Small intestine (tissue), 7 donors: ENCODE measurements at regions not wholly inside any gene's neighbourhood (a gene's known extent, or its start where the extent isn't known, plus 50 kb on each side); places are given as distances from the start of the nearest gene placed in this dataset.
A peak's percentile ranks its signal among the peaks of the same experiment; 100 is the strongest.

ENCODE experiments used
- DNase-seq, 2 donors: peaks; one replicate each; pipeline versions ENCODE4 v3.0.0 to v3.0.0-alpha.2; 2013
- FAIRE-seq: peaks from 2 replicates; lab custom pipeline; 2012; peaks lifted over from hg19 to GRCh38; lab: Jason Lieb, UNC
- H3K27ac ChIP-seq, 3 donors: one replicate each; pipeline ENCODE4 v1.5.1; 2013; ENCODE audit warnings: low read length in 2 of 3, mild to moderate bottlenecking in 2 of 3, control low read depth in 1 of 3, inconsistent platforms in 1 of 3, low read depth in 1 of 3, moderate library complexity in 1 of 3
- H3K27me3 ChIP-seq, 3 donors: one replicate each; pipeline ENCODE4 v1.6.1; 2013; ENCODE audit warnings: low read length in 3 of 3, inconsistent platforms in 1 of 3; ENCODE audit not compliant: control insufficient read depth in 3 of 3, insufficient read depth in 3 of 3
- H3K36me3 ChIP-seq, 3 donors: one replicate each; pipeline ENCODE4 v1.6.1; 2013; ENCODE audit warnings: low read length in 3 of 3, inconsistent platforms in 1 of 3, low read depth in 1 of 3, mild to moderate bottlenecking in 1 of 3, moderate library complexity in 1 of 3; ENCODE audit not compliant: control insufficient read depth in 3 of 3, insufficient read depth in 2 of 3
- H3K4me1 ChIP-seq, 3 donors: one replicate each; pipeline ENCODE4 v1.6.1; 2013; ENCODE audit warnings: low read length in 2 of 3, inconsistent platforms in 1 of 3, low read depth in 1 of 3, mild to moderate bottlenecking in 1 of 3, moderate library complexity in 1 of 3; ENCODE audit not compliant: control insufficient read depth in 3 of 3, insufficient read depth in 2 of 3
- H3K4me3 ChIP-seq, 3 donors: one replicate each; pipeline ENCODE4 v1.5.1; 2013; ENCODE audit warnings: low read length in 3 of 3, control low read depth in 1 of 3, inconsistent platforms in 1 of 3, low read depth in 1 of 3, mild to moderate bottlenecking in 1 of 3, moderate library complexity in 1 of 3
- H3K9me3 ChIP-seq, 2 donors: one replicate each; pipeline ENCODE4 v1.6.1; 2013; ENCODE audit warnings: low read depth in 1 of 2, low read length in 1 of 2; ENCODE audit not compliant: control insufficient read depth in 2 of 2, insufficient read depth in 1 of 2
- WGBS, 3 donors: extraction: QIAGEN DNeasy Blood & Tissue Kit; methylation state at CpG; one replicate each; pipeline ENCODE4 v1.1.7; 2013; 5-methylcytosine and 5-hydroxymethylcytosine counted together
- donor health status: healthy with polysubstance abuse.
- donor health status: control.
- donor health status: control.
- donor health status: Bipolar disorder and iron deficiency.
- donor health status: healthy.

GRCh38 chr6:3603340-3604130 lies 146.7 kb upstream of the SLC22A23 start:
- 75 to 90% (median 84%) methylated on average over 5 of the region's 5 CpGs for WGBS, 3 donors
- FAIRE-seq (no peak), DNase-seq (no peak)
- Histone ChIP-seq H3K9me3 (peaks cover 2 to 11% of the 10 kb centered on the region in 2 donors), H3K36me3 (no peaks in the 10 kb centered on the region), H3K4me1 (no peaks in the 10 kb centered on the region), H3K27ac (no peak overlapping the region), H3K4me3 (no peak overlapping the region), H3K27me3 (peaks cover 0 to 7% (median 0%) of the 10 kb centered on the region in 3 donors)

- H3K36me3 ChIP-seq, result no peaks in the 10 kb centered on the region
- FAIRE-seq (no peak), DNase-seq (no peak)
- no peak overlapping the region for H3K4me3 ChIP-seq
- WGBS, 3 donors, result 98% methylated on average over 3 of the region's 3 CpGs
- H3K27me3 ChIP-seq, result peaks cover 0 to 7% (median 0%) of the 10 kb centered on the region in 3 donors
- no peaks in the 10 kb centered on the region for H3K4me1 ChIP-seq
- H3K9me3 ChIP-seq, result peaks cover 2 to 11% of the 10 kb centered on the region in 2 donors
- H3K27ac ChIP-seq, result no peak overlapping the region
These were observed 144.7 kb upstream of the SLC22A23 start for GRCh38 chr6:3601570-3601969.

GRCh38 chr6:3597500-3598064 lies 140.7 kb upstream of the SLC22A23 start:
- H3K36me3 ChIP-seq, result no peaks in the 10 kb centered on the region
- H3K9me3 ChIP-seq, result peaks cover 0 to 2% of the 10 kb centered on the region in 2 donors
- H3K27ac ChIP-seq, result no peak overlapping the region
- DNase-seq (no peak), FAIRE-seq (no peak)
- H3K27me3 ChIP-seq, result peaks cover 0 to 5% (median 0%) of the 10 kb centered on the region in 3 donors
- no peak overlapping the region for H3K4me3 ChIP-seq
- WGBS, 3 donors, result 80 to 90% (median 83%) methylated on average over 4 of the region's 4 CpGs
- no peaks in the 10 kb centered on the region for H3K4me1 ChIP-seq

GRCh38 chr6:3596766-3597165 lies 139.9 kb upstream of the SLC22A23 start:
- H3K27me3 ChIP-seq, result peaks cover 0 to 3% (median 0%) of the 10 kb centered on the region in 3 donors
- no peaks in the 10 kb centered on the region for H3K36me3 ChIP-seq
- no peak overlapping the region for H3K27ac ChIP-seq
- no peaks in the 10 kb centered on the region for H3K9me3 ChIP-seq
- WGBS, 3 donors, result 67 to 71% (median 68%) methylated on average over 6 of the region's 6 CpGs
- DNase-seq (no peak), FAIRE-seq (no peak)
- no peak overlapping the region for H3K4me3 ChIP-seq
- H3K4me1 ChIP-seq, result no peaks in the 10 kb centered on the region

GRCh38 chr6:3594201-3594600 lies 137.4 kb upstream of the SLC22A23 start:
- no peak for FAIRE-seq
- no peaks in the 10 kb centered on the region for H3K27me3 ChIP-seq
- no peak overlapping the region for H3K4me3 ChIP-seq
- H3K4me1 ChIP-seq, result no peaks in the 10 kb centered on the region
- no peaks in the 10 kb centered on the region for H3K9me3 ChIP-seq
- no peak for DNase-seq
- H3K36me3 ChIP-seq, result no peaks in the 10 kb centered on the region
- H3K27ac ChIP-seq, result no peak overlapping the region
- WGBS, 3 donors, result 80 to 94% (median 90%) methylated on average over 2 of the region's 2 CpGs

GRCh38 chr6:3593161-3593560 lies 136.3 kb upstream of the SLC22A23 start:
- Histone ChIP-seq H3K27me3 (no peaks in the 10 kb centered on the region), H3K36me3 (no peaks in the 10 kb centered on the region), H3K27ac (no peak overlapping the region), H3K4me1 (no peaks in the 10 kb centered on the region), H3K4me3 (no peak overlapping the region), H3K9me3 (no peaks in the 10 kb centered on the region)
- 95 to 97% (median 97%) methylated on average over 6 of the region's 6 CpGs for WGBS, 3 donors
- FAIRE-seq (no peak), DNase-seq (no peak)

- no peak for FAIRE-seq
- Histone ChIP-seq H3K4me1 (no peaks in the 10 kb centered on the region), H3K27ac (no peak overlapping the region), H3K4me3 (no peak overlapping the region), H3K9me3 (peaks cover 0 to 3% of the 10 kb centered on the region in 2 donors), H3K27me3 (no peaks in the 10 kb centered on the region), H3K36me3 (no peaks in the 10 kb centered on the region)
- 76 to 92% (median 83%) methylated on average over 7 of the region's 7 CpGs for WGBS, 3 donors
- DNase-seq, result peak in 1 of 2 donors; percentile 13
These were observed 135.6 kb upstream of the SLC22A23 start for GRCh38 chr6:3592371-3592941.

- Histone ChIP-seq H3K27me3 (no peaks in the 10 kb centered on the region), H3K4me3 (no peak overlapping the region), H3K4me1 (no peaks in the 10 kb centered on the region), H3K9me3 (peaks cover 0 to 3% of the 10 kb centered on the region in 2 donors), H3K36me3 (no peaks in the 10 kb centered on the region), H3K27ac (no peak overlapping the region)
- WGBS, 3 donors, result 77 to 89% (median 88%) methylated on average over 1 of the region's 1 CpG
- FAIRE-seq, result no peak
- no peak for DNase-seq
These were observed 135.1 kb upstream of the SLC22A23 start for GRCh38 chr6:3591970-3592369.
